ENCODE measurements at regions not wholly inside any gene's neighbourhood (a gene's known extent, or its start where the extent isn't known, plus 50 kb on each side); places are given as distances from the start of the nearest gene placed in this dataset.
"Not testable (repeated sequence)": the region's sequence is repeated elsewhere in the genome, so short reads cannot be mapped to it uniquely, and the experiment has no call there.

- DNase-seq, result no peak
These were observed 179.7 kb upstream of the ANKRD55 start for GRCh38 chr5:56412601-56413379.

GRCh38 chr5:56410696-56411095, 177.6 kb upstream of the ANKRD55 start:
- no peak for DNase-seq

GRCh38 chr5:56409331-56410190, 176.4 kb upstream of the ANKRD55 start:
- DNase-seq, result no peak

- DNase-seq, result no peak
These were observed 173.7 kb upstream of the ANKRD55 start for GRCh38 chr5:56406838-56407237.

GRCh38 chr5:56406221-56406620, 173.1 kb upstream of the ANKRD55 start:
- no peak for DNase-seq

GRCh38 chr5:56405116-56405908, 172.2 kb upstream of the ANKRD55 start:
- no peak for DNase-seq

GRCh38 chr5:56402266-56403220, 169.4 kb upstream of the ANKRD55 start:
- DNase-seq, result no peak

GRCh38 chr5:56397796-56398195, 164.7 kb upstream of the ANKRD55 start:
- not testable (repeated sequence) for DNase-seq

GRCh38 chr5:56396634-56397033, 163.5 kb upstream of the ANKRD55 start:
- DNase-seq, result no peak

- no peak for DNase-seq
These were observed 156.1 kb upstream of the ANKRD55 start for GRCh38 chr5:56389261-56389660.

GRCh38 chr5:56388229-56388985, 155.3 kb upstream of the ANKRD55 start:
- no peak for DNase-seq

GRCh38 chr5:56386046-56386445, 152.9 kb upstream of the ANKRD55 start:
- DNase-seq, result no peak

- no peak for DNase-seq
These were observed 151.1 kb upstream of the ANKRD55 start for GRCh38 chr5:56384186-56384585.

GRCh38 chr5:56383761-56384160, 150.6 kb upstream of the ANKRD55 start:
- no peak for DNase-seq

GRCh38 chr5:56382896-56383295, 149.8 kb upstream of the ANKRD55 start:
- DNase-seq, result no peak

- DNase-seq, result no peak
These were observed 144.4 kb upstream of the ANKRD55 start for GRCh38 chr5:56377573-56377972.

- DNase-seq, result no peak
These were observed 143.0 kb upstream of the ANKRD55 start for GRCh38 chr5:56376128-56376527.

- DNase-seq, result no peak
These were observed 141.9 kb upstream of the ANKRD55 start for GRCh38 chr5:56375011-56375410.

- DNase-seq, result not testable (repeated sequence)
These were observed 139.4 kb upstream of the ANKRD55 start for GRCh38 chr5:56372491-56372890.

- DNase-seq, result no peak
These were observed 136.3 kb upstream of the ANKRD55 start for GRCh38 chr5:56369361-56369811.

GRCh38 chr5:56367748-56368147, 134.6 kb upstream of the ANKRD55 start:
- DNase-seq, result no peak
